Embryonic facial prominence (tissue), 1 donor: ENCODE measurements at regions not wholly inside any gene's neighbourhood (a gene's known extent, or its start where the extent isn't known, plus 50 kb on each side); places are given as distances from the start of the nearest gene placed in this dataset.

ENCODE experiments used
- DNase-seq: peaks from one replicate; pipeline ENCODE4 v3.0.0-alpha.2; 2016; ENCODE audit errors: extremely low spot score

DNA sequence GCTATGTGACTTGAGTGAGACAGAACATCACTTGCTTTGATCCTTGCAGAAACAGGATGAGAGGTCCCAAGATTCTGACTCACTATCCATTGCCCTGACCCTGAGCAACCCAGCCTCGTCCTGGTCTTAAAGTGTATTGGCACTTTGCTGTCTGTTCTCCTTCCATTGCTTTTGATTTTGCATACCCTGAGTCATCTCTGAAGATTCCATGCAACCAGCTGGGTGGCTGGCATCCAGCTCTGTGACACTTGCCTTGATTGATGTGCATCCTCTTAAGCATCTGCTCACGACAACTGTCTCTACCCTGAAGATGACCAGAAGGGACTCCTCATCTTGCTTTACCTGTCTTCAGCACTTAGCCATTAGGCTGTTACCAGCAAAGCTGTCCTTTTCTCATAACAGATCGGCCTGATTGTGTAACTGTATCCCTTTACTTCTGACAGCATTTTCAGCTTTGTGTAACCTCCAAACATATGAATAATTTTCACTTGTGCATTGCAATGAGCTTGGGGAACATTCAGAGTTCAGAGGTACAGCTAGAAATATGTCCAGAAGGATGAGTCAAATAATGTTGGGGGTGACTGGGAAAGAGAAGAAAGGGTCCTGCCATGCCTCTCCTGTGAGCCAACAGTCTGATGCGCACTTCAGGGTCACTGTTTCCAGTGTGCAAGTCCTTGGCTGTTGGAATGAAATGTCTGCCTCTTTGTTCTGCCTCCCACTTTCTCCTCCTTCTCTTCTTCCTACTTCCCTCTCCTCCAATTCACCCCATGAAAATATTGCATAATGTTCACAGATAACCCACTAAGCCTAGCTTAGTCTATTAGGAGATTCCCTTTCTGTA is 249.7 kb upstream of the OSR1 start:
- no peak for DNase-seq

DNA sequence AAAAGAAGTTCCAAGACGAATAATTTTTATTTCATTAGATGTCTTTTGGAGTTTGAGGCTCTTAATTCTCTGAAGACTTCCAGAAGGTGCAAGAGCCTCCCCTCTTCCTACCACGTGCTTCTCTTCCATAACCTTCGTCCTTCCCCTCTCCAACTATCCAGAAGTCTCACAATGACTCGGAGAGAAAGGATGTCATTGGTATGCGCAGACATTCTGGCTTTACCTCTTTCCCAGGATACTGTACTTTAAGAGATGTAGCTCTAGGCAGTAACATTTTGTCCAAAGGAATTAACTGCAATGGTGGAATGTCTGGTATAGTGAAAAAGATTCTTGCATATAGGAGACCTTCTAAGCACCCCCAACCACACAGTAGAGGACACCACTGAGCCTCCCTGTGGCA is 249.0 kb upstream of the OSR1 start:
- no peak for DNase-seq

DNA sequence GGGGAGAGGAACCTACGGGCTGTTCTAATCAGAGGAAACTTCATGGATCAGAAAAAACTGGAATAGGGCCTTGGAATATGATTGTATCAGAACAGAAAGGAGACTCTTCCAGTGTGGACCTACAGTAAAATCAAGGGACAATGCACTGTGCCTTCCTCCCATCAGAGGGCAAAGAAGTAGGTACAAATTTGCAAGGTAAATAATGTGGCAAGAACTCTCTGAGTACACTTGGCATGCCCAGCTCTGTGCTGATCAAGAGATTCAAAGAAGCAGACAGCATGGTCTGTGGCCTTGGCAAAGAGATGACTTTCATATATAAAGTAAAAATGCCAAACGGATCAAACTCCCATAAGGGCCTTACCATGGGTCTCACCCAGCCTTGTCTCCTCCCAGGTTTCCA is 242.6 kb upstream of the OSR1 start:
- no peak for DNase-seq

DNA sequence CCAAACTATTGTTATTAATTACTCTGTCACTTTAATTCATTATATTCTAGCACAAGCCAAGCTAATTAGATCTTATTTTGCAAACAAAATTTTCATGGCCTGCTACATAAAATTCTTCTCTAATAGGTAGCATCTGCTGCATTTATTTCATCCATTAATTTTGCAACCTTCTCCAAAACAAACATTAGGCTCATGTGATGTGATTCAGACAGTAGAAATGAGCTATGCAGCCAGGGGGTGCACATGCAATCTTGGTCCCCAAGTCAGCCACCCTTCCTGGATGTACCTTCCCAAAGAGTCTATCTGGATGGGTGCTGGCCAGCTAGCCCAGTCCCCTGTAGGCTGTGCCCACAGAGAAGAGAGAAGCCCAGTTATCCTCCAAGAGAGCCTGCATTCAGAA is 242.1 kb upstream of the OSR1 start:
- DNase-seq = no peak

DNA sequence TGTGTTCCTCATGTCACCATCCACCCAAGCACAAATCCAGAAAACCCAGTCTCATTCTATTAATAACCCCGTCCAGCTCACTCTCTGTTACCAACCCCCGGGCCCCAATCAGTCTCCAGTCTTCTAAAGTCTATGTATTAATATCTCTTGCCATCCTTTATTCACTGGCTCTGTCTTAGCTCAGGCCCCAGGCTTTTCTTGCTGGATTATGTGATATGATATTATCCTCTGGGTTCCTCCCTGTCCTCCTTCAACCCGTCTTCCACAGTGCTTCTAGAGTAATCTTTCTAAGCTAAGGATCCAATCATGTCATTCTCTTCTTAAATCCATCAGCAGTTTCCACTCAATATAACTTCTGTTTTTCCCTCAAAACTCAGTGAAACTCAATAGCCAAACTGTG is 240.5 kb upstream of the OSR1 start:
- DNase-seq = no peak

DNA sequence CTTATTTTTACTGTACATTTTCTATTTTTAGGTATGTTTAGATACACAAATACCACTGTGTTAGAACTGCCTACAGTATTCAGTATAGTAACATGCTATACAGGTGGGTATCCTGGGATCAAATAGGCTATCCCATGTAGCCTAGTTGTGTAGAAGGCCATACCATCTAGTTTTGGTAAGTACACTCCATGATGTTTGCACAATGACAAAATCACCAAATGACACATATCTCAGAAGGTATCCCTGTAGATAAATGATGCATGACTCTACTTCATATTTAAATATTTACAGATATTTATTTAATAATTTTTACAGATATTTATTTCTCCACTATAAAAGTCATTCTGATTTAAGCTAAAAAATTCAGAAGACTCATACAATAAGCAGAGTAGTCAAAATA is 233.8 kb upstream of the OSR1 start:
- DNase-seq = no peak

DNA sequence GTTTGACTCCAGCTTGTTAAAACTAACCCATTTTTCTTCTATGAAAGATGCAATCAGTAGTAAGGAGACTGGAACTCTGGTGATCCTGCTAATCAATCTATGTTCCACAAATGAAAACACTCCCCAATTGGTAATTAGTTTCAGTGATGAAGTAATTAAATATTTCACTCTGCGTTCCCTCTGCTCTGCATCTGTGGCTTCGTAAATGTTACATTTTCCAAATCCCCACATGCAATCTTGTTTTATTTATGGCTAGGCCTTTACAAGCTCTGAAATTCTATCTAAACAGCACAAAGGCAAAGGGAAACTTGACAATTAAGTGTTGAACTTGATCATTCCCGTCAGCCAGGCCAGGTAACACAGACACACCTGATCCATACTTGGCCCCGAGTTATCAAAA is 231.4 kb upstream of the OSR1 start:
- no peak for DNase-seq

DNA sequence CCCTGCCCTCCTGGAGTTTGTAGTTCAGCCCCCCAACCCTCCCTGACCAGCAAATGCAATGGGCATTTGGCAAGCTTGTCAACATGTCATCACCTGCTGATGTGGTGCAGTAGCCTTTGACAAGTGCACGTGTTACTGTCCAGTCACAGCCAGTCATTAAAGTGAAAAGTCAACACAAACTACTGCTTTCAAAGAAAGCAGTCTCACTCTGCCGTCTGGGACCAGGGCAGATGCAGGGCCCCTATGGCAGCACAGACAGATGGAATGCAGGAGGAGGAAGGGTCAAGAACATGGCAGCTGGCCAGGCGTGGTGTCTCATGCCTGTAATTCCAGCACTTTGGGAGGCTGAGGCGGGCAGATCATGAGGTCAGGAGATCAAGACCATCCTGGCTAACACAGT is 222.4 kb upstream of the OSR1 start:
- no peak for DNase-seq

DNA sequence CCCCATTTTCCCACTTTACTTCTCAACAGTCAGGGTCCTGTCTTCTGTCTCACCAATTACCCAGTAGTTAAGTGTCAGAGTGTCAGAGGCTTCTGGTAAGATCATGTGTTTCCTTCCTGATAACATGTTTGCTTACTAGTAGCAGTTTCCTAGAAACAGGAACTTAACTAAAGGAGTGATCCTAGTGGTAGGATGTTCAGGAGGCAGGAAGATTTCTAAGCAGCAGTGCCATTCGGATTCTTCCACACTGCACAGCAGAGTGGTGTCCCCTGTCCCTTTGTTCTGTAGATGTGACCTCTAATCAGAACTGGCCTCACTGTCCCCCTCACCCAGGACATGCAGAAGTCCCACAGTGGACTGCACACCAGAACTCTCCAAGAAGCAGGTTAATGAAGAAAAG is 221.8 kb upstream of the OSR1 start:
- DNase-seq = no peak

DNA sequence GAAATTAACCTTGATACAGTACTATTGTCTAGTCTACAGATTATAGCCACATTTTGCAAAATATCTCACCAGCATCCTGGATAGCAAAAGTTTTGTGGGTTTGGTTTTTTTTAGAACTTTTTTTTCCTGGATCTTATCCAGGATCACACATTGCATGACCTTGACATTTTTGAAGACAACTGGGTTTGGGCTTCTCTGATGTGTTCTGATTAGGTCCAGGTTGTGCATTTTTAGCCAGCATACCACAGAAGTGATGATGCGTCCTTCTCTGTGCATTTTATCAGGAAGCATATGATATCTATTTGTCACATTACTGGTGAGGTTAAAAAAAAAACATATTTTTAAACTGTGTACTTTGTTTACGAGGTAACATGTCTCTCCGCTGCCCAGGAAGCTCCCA is 221.0 kb upstream of the OSR1 start:
- no peak for DNase-seq

DNA sequence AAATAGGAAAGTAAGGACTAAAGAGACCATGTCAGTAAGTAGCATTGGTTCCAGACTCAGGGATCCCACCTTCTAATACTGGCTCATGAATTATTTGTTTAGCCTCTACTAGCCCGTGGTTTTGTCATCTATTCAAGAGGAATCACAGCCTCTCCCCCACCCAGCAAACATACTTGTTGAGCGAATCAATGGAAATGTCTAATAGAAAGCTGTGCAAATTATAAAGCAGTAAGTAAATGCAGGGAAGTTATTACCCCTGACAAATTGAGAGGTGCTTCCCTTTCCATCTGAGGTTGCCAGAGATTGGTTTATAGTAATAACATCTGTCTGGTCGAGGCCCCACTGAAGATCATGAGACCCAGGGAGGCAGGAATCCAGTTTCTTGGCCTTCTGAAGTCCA is 219.3 kb upstream of the OSR1 start:
- DNase-seq = no peak

DNA sequence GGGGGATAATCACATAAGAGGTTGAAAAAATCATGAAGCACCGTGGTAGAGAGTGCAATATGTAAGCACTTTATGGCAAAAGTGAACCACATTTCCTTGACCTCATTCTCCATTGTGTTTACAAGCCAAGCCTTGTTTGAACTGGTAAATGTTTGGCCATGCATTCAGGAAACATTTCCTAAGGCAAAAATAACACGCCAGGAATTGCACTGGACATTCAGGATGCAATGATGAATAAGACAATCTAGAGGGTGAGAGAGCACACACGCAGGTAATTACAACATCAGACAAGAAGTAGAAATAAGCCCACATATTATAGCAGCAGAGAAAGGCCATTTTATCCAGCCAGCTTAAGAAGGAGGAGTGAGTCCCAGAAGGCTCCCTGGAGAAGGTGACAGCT is 218.0 kb upstream of the OSR1 start:
- DNase-seq = no peak

DNA sequence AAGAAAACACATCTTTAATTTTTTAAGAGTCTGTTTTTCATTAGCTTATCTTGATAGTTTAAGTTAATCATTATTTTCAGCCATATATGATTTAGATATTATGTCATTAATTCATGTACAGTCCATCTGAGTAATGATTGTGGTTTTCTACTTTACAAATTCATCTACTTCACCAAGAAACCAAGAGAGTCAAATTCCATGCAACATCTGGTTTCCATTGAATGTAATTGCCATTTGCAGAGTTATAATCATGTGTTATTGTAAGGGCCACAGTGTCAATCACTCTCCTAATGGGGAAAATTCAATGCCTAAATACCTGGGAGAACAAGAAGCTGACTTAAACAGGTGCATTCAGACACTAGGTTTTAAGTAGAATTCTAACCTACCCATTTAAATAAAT is 217.2 kb upstream of the OSR1 start:
- no peak for DNase-seq

DNA sequence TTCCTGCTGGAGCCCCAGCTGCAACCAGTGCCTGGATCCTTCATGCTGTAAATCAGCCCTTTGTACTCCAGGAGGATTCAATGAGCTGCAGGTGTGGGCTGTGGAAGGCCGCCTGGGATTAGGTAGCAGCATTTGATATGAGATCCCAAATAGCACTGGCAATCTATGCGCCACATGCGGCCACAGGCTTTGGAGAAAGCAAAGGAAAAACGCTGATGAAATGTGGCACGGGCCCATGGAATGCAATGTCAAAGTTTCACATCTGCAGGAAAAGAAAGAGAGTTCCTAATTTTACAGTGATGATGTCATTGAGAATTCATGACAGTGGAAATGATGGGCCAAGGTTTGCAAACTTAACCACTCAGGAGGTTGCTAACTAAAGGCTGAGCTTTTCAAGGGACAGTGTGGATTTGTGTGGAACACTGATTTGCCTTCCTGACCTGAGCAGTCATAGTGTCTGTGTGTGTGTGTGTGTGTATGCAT is 216.4 kb upstream of the OSR1 start:
- DNase-seq = peak; percentile 48

DNA sequence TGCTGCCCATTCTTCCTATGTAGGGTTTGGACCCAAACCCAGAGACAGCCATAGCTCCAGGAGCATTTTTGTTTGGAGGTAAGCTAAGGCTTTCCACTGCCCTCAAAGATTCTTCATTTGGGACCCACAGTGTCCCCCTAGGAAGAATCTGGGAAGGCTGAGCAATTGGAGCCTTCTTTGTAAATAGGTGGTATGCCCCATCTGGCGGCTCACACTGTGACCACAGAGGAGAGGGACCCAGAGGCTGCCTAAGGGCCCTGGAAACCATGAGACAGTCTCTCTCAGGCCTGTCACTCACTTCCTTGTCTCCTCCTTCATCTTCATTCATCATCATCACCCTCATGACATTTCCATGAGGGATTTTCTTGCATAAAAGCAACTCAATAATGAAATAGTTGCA is 215.4 kb upstream of the OSR1 start:
- no peak for DNase-seq

DNA sequence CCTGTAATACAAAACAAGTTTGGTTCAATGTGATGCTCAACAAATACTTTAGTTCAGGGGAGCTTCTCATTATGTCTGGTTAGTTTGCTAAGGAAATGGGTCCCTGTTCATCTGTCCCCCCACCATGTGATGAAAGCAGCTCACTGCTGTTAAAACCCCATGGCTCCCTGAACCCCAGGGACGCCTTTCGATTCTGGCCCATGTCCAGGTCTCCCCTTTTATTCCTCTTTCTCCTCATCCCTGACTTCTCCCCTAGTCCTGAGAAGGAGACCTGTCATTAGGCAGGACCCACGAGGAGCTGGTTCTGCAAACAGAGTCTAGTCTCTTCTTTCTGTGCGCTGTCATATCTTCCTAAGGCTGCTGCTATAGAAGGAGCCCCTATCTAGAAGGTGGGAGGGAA is 213.3 kb upstream of the OSR1 start:
- no peak for DNase-seq

DNA sequence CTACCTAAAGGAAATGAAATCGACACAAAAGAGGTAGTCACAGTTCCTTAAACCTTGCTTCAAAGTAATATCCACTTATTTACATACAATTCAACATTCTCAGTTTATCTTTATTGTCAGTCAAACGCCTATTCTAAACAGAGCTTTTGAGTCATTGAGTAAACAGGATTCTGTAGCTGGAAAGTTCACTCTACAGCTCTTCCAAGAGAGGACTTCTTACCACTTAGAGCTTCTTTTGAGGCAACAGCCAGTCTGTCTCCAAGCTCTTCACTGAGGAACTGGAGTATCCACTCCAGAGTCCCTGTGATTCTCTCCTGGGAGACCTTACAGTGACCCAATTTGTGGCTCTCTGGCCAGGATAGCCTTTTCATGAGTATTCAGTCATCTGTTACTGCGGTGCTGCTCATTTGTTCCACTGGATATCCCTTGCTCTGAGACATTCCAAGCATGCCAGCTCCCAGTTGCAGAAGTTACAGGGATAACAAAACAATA is 210.9 kb upstream of the OSR1 start:
- DNase-seq = no peak

DNA sequence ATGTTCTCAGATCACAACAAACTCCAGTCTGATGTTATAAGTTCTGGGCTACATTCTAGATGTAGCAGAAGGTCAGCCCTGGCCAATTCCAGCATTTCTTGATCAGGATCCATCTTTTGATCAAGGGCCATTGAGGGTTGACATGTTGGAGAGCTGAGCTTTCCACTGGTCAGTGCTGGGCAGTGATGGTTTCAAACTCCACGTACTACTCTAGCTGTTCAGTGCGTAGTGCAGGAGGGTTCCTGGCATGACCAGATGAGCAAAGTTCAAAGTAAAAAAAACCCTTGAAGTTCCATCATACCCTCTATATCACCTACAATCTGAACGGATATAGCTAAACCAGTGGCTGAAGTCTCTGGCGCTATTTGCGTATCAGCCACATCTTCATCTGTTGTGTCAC is 210.4 kb upstream of the OSR1 start:
- no peak for DNase-seq

DNA sequence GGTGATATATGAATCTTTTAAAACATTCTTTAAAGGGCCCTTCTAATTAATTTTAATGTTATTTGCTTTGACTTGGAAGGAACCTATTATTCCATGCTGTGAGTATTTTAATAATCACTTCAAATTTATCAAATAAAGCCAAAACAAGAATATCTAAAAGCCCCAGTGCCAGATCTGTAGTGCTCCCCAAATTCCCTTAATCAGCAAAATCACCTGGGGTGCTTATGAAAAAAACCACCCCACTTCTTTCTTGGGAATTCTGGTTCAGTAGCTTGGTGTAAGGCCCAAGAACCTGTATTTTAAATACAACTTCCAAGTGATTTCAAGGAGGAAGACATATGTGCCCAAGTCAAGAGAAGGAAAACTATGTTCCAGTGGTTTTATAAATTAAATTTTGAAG is 202.4 kb upstream of the OSR1 start:
- DNase-seq = no peak

DNA sequence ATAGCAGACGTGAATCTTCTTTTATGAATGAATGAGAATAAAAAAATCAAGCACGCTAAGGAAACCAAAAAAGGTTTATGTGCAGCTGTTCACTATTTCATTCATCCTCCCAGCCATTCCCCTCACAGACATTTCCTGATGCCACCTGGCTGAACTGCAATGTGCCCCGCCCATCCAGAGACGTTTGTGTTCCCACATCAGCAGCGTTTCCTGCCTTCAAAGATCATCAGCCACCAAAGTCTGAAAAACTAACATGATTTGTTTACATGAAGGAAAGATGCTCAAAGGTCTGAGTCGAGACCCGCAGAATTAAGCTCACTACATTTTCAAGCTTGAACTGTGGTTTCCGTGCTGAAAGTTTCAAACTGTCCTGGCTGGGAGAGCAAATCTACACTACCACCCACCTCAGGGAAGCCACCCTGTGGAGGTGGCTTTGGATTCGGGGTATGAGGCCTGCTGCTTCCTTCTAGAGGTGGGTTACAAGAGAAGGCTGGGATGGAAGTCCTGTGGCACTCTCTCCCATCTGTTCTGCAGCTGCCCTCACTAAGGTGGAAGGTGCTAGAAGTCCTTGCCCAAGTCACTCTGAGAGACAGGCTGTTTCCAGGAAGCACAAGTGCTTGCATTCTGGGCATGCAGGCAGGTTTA is 201.3 kb upstream of the OSR1 start:
- DNase-seq = no peak

DNA sequence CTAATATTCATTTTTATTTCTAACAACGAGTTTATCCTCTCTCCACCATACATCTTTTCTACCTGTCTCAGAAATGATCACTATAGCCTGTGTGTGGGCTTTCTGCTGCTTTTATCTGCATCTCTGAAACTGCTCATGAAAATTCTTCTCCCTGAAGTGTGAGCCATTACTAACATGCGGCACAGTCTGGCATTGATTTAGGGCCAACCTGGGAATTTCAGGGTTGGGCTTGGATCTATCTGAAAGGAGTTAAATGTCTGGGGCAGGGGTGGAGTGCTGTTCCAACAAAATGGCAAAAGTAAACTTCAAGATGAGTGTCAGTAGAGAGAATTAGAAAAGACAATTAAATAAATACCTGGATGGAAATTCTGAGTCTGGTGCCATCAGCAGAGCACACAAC is 198.2 kb upstream of the OSR1 start:
- DNase-seq = no peak

DNA sequence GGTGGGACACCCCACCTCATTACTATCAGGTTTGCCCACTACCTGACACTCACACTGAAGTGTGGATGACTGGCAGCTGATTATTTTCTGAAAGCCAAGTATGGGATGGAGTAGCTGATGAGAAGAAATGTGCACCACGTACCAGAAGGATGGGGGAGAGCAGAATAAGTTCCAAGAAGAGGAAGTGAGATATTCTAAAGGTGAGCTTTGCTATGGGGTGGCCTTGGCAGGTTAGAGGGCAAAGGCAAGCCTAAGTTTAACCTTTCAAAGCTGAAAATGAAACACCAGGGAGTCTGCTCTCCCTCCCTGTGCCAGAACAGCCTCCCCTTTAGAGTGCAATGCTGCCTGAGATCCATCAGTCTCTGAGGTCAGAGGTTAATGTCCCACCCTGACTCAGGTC is 196.1 kb upstream of the OSR1 start:
- no peak for DNase-seq

DNA sequence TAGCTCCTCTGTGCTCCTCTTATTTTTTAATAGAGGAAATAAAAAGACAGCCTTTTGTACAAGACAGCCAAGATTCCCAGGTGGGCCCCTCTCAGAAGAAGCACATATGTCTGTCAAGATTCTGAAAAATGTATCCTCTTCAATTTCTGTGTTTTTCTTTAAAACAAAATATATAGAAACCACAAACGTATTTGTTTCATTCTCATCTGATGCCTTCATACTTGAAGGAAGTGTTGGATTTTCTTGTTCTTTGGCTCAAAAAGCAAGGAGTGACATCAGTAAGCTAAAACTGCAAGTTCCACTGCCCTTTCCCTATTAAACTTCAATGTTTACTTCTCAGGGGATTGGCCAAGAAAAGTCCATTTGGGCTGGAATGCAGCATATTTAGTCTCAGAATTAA is 193.8 kb upstream of the OSR1 start:
- no peak for DNase-seq
